ENCODE measurements at regions not wholly inside any gene's neighbourhood (a gene's known extent, or its start where the extent isn't known, plus 50 kb on each side); places are given as distances from the start of the nearest gene placed in this dataset.

- TF ChIP-seq CTCF (IDR thresholded peaks at IDR 0.05; ENCODE audit: unreplicated experiment in 3 of 3) = no peak
- Mint-ChIP-seq H3K36me3 (ENCODE audit: low read depth) (no peaks in the 10 kb centered on the region), H3K4me1 (peaks cover 3% of the 10 kb centered on the region), H3K27ac (peak overlapping the region in 1 of 3 experiments; percentile 8), H3K4me3 (peak overlapping the region in 2 of 3 experiments; percentile 48 to 52), H3K9me3 (no peaks in the 10 kb centered on the region), H3K27me3 (ENCODE audit: low read depth) (no peaks in the 10 kb centered on the region)
These were observed 72.9 kb upstream of the DSP start for GRCh38 chr6:7468382-7469081.

DNA sequence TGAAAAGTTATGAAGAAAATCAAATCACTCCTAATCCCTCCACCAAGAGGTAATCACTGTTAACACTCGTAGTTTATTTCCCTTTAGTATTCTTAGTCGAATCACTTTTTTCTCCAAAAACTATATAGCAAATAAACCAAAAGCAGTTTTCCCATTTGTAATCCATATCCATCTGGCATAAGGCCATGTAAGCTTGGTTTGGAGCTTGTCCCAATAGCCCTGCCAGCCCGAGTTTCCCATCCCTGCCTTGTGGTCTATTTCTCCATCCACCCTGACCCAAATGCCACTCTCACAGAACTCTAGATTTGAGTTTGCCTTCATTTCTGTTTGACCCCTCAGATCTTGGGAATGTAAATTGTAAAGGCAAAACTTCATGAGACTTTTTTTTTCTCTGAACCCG is 71.8 kb upstream of the DSP start:
- TF ChIP-seq CTCF (IDR thresholded peaks at IDR 0.05; ENCODE audit: unreplicated experiment in 3 of 3) = no peak
- Mint-ChIP-seq H3K27ac (no peak overlapping the region), H3K36me3 (ENCODE audit: low read depth) (no peaks in the 10 kb centered on the region), H3K4me1 (peaks cover 3% of the 10 kb centered on the region), H3K9me3 (no peaks in the 10 kb centered on the region), H3K27me3 (ENCODE audit: low read depth) (no peaks in the 10 kb centered on the region), H3K4me3 (no peak overlapping the region)

GRCh38 chr6:7471171-7471570 is 70.3 kb upstream of the DSP start:
- H3K4me1 Mint-ChIP-seq = peaks cover 3% of the 10 kb centered on the region
- no peaks in the 10 kb centered on the region for H3K36me3 Mint-ChIP-seq (ENCODE audit: low read depth)
- no peak for TF ChIP-seq CTCF (IDR thresholded peaks at IDR 0.05; ENCODE audit: unreplicated experiment in 3 of 3)
- no peaks in the 10 kb centered on the region for H3K27me3 Mint-ChIP-seq (ENCODE audit: low read depth)
- H3K9me3 Mint-ChIP-seq = no peaks in the 10 kb centered on the region
- H3K4me3 Mint-ChIP-seq = no peak overlapping the region
- H3K27ac Mint-ChIP-seq = no peak overlapping the region

- H3K9me3 Mint-ChIP-seq = no peaks in the 10 kb centered on the region
- H3K27me3 Mint-ChIP-seq (ENCODE audit: low read depth) = no peaks in the 10 kb centered on the region
- H3K36me3 Mint-ChIP-seq (ENCODE audit: low read depth) = no peaks in the 10 kb centered on the region
- H3K4me1 Mint-ChIP-seq = no peaks in the 10 kb centered on the region
- H3K27ac Mint-ChIP-seq = no peak overlapping the region
- no peak overlapping the region for H3K4me3 Mint-ChIP-seq
- TF ChIP-seq CTCF (IDR thresholded peaks at IDR 0.05; ENCODE audit: unreplicated experiment in 3 of 3) = no peak
These were observed 67.4 kb upstream of the DSP start for GRCh38 chr6:7473805-7474719.

DNA sequence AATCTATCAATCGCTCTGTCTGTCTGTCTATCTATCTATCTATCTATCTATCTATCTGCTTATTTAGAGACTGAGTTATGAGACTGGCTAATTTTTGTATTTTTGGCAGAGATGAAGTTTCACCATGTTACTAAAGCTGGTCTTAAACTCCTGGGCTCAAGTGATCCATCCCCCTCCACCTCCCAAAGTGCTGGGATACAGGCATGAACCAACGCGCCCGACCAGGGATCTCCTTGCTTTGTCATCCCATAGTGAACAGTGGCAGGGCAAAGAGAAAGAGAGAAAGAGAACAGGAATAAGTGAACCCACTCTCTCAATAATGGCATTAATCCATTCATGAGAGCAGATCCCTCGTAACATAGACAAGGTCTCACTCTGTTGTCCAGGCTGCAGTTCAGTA is 66.4 kb upstream of the DSP start:
- Mint-ChIP-seq H3K27me3 (ENCODE audit: low read depth) (no peaks in the 10 kb centered on the region), H3K27ac (no peak overlapping the region), H3K4me3 (no peak overlapping the region), H3K4me1 (no peaks in the 10 kb centered on the region), H3K36me3 (ENCODE audit: low read depth) (no peaks in the 10 kb centered on the region), H3K9me3 (no peaks in the 10 kb centered on the region)
- TF ChIP-seq CTCF (IDR thresholded peaks at IDR 0.05; ENCODE audit: unreplicated experiment in 3 of 3) = no peak

All from nephron (organoid).